D341Med (cell line): ENCODE measurements at regions not wholly inside any gene's neighbourhood (a gene's known extent, or its start where the extent isn't known, plus 50 kb on each side); places are given as distances from the start of the nearest gene placed in this dataset.

Source experiments
- DNase-seq: peaks from one replicate; pipeline ENCODE4 v3.0.0; 2012; ENCODE audit warnings: low spot score

- no peak for DNase-seq
Observed at GRCh38 chr1:172887162-172887561, 163.6 kb downstream of the TNFSF18 start.

- no peak for DNase-seq
Observed at GRCh38 chr1:172893146-172893841, 157.4 kb downstream of the TNFSF18 start.

GRCh38 chr1:172894349-172895049 is 156.2 kb downstream of the TNFSF18 start:
- DNase-seq, result no peak

GRCh38 chr1:172895050-172895460 is 155.7 kb downstream of the TNFSF18 start:
- DNase-seq, result no peak

- DNase-seq, result no peak
Observed at GRCh38 chr1:172895761-172896160, 155.0 kb downstream of the TNFSF18 start.

- no peak for DNase-seq
Observed at GRCh38 chr1:172897738-172898137, 153.0 kb downstream of the TNFSF18 start.

GRCh38 chr1:172898866-172899265 is 151.9 kb downstream of the TNFSF18 start:
- no peak for DNase-seq

GRCh38 chr1:172900376-172900997 is 150.3 kb downstream of the TNFSF18 start:
- DNase-seq, result no peak

- no peak for DNase-seq
Observed at GRCh38 chr1:172902200-172902599, 148.5 kb downstream of the TNFSF18 start.

GRCh38 chr1:172902861-172903381 is 147.8 kb downstream of the TNFSF18 start:
- no peak for DNase-seq

- no peak for DNase-seq
Observed at GRCh38 chr1:172903581-172904220, 147.0 kb downstream of the TNFSF18 start.

- DNase-seq, result no peak
Observed at GRCh38 chr1:172905452-172905851, 145.3 kb downstream of the TNFSF18 start.

GRCh38 chr1:172906778-172907592 is 143.8 kb downstream of the TNFSF18 start:
- DNase-seq, result no peak

- no peak for DNase-seq
Observed at GRCh38 chr1:172907834-172908326, 142.9 kb downstream of the TNFSF18 start.

GRCh38 chr1:172909606-172910326 is 141.0 kb downstream of the TNFSF18 start:
- DNase-seq, result no peak

- DNase-seq, result no peak
Observed at GRCh38 chr1:172912765-172913260, 137.9 kb downstream of the TNFSF18 start.

GRCh38 chr1:172914501-172915144 is 136.1 kb downstream of the TNFSF18 start:
- no peak for DNase-seq

- DNase-seq, result no peak
Observed at GRCh38 chr1:172915271-172915670, 135.5 kb downstream of the TNFSF18 start.

GRCh38 chr1:172916116-172916515 is 134.6 kb downstream of the TNFSF18 start:
- no peak for DNase-seq

GRCh38 chr1:172917972-172918371 is 132.8 kb downstream of the TNFSF18 start:
- DNase-seq, result no peak
